BLaER1 treated with 17β-estradiol and CSF1 and Interleukin-3, amounts not matched to agents 10 nM and 100 nM (cell line): ENCODE measurements at regions not wholly inside any gene's neighbourhood (a gene's known extent, or its start where the extent isn't known, plus 50 kb on each side); places are given as distances from the start of the nearest gene placed in this dataset.
A peak's percentile ranks its signal among the peaks of the same experiment; 100 is the strongest.

Experiments
- H3K27ac ChIP-seq, 11 experiments: shearing (Covaris generic); formaldehyde crosslinking; 2 replicates each; pipeline ENCODE4 v1.8.1; 2022
- H3K27me3 ChIP-seq, 11 experiments: shearing (Covaris generic); formaldehyde crosslinking; 2 replicates each; pipeline ENCODE4 v1.8.1; 2022
- H3K36me3 ChIP-seq, 11 experiments: shearing (Covaris generic); formaldehyde crosslinking; 2 replicates each; pipeline ENCODE4 v1.8.1; 2022
- H3K4me1 ChIP-seq, 10 experiments: shearing (Covaris generic); formaldehyde crosslinking; 2 replicates each; pipeline ENCODE4 v1.8.1; 2022
- H3K4me2 ChIP-seq, 11 experiments: shearing (Covaris generic); formaldehyde crosslinking; 2 replicates each; pipeline ENCODE4 v1.8.1; 2022
- H3K4me3 ChIP-seq, 10 experiments: shearing (Covaris generic); formaldehyde crosslinking; 2 replicates each; pipeline ENCODE4 v1.8.1; 2022
- H3K9ac ChIP-seq, 11 experiments: shearing (Covaris generic); formaldehyde crosslinking; 2 replicates each; pipeline ENCODE4 v1.8.1; 2022
- H3K9me3 ChIP-seq, 11 experiments: shearing (Covaris generic); formaldehyde crosslinking; replicated peaks in 1 of 11; 2 replicates each; pipeline ENCODE4 v1.8.1; 2022
- H4K20me1 ChIP-seq, 11 experiments: shearing (Covaris generic); formaldehyde crosslinking; 2 replicates each; pipeline ENCODE4 v1.8.1; 2022
- Cebpa-rat ChIP-seq, 11 experiments: shearing (Covaris generic); IDR thresholded peaks; 2 replicates each; pipeline ENCODE4 v1.8.1; 2022

DNA sequence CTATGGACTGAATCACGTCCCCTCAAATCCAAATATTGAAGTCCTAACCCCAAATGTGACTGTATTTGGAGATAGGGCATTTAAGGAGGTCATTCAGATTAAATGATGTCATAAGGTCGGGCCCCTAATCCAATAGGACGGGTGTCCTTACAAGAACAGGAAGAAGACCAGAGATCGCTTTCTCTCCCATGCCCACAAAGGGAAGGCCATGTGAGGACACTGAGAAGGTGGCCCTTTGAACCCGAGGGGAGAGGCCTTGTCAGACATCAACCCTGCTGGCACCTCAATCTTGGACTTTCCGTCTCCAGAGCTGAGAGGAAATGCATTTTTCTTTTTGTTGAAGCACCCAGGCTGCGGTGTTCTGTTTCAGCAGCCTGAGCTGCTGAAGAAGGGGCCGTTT is 72.3 kb upstream of the KLF6 start:
- H3K4me1 ChIP-seq: peaks cover 6 to 49% (median 17%) of the 10 kb centered on the region in 10 experiments; a peak in 18 of 20 replicates

DNA sequence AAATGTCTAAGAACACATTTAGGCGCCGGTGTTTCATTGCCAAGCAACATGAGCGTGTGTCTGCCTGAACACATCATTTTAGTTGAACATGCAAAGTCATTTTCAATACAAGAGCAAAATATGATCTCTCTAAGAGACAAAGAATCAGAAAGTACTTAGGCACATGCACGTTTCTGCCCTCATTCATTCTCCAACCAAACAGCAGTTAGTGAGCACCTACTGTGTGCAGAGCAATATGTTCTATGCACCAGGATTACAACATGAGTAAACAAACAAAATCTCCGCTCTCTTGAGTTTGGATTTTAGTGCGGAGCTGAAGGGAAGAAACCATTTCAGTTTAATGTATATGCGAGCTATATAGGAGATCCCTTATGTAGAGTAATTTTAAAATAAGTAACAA is 71.6 kb upstream of the KLF6 start:
- H4K20me1 ChIP-seq: no peaks in the 10 kb centered on the region
- H3K4me1 ChIP-seq: peaks cover 2 to 51% (median 19%) of the 10 kb centered on the region in 10 experiments; a peak in 19 of 20 replicates
- H3K4me3 ChIP-seq: no peak overlapping the region
- no peak overlapping the region for H3K9ac ChIP-seq
- no peaks in the 10 kb centered on the region for H3K36me3 ChIP-seq
- no peaks in the 10 kb centered on the region; a peak in 1 of 22 replicates for H3K9me3 ChIP-seq
- no peak overlapping the region for H3K4me2 ChIP-seq
- H3K27ac ChIP-seq: no peak overlapping the region
- no peak for TF ChIP-seq Cebpa-rat (IDR thresholded peaks at IDR 0.05)
- H3K27me3 ChIP-seq: no peaks in the 10 kb centered on the region

More for the DNA sequence above, 72.3 kb upstream of the KLF6 start:
- H3K27me3 ChIP-seq: no peaks in the 10 kb centered on the region
- H3K36me3 ChIP-seq: no peaks in the 10 kb centered on the region
- no peak overlapping the region for H3K4me2 ChIP-seq
- peaks cover 0 to 4% (median 0%) of the 10 kb centered on the region in 11 experiments; a peak in 2 of 22 replicates for H3K9me3 ChIP-seq
- no peak overlapping the region for H3K4me3 ChIP-seq
- H3K9ac ChIP-seq: no peak overlapping the region
- H4K20me1 ChIP-seq: no peaks in the 10 kb centered on the region
- no peak overlapping the region for H3K27ac ChIP-seq
- TF ChIP-seq Cebpa-rat (IDR thresholded peaks at IDR 0.05): no peak

DNA sequence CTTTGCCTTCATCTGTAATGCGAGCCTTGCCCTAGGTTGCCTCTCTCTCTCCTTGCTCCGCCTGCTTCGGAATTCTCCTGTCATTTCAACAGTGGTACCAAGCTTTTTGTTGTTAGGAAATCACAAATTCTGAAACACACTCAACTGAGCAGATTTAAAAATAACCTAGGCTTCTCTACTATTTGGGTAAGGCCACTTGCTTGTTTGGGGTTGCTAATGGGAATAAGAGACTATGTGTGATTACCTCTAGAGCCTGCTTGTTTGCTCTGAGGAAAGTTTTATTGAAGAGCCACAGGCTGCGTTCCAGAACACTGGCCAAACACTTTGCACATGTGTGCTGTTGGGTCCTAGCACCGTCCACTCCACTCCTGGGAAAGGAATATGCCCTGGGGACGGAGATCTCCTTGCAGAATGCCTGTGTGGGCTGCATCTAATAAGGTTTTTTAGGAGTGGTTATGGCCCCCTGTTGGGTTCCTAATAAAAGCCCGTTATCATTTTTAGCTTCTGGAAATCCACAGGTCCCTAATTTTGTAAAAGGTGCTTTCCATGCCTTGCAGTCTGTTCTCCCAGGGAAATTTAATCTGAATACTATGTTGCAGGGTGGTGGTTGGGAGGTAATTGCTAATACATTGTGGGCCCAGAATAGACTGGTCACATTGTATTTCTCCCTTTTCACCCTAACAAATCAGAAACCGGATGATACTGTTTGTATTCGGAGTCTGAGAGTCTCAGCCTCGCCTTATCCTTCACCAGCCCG is 68.7 kb upstream of the KLF6 start:
- no peak for TF ChIP-seq Cebpa-rat (IDR thresholded peaks at IDR 0.05)
- Histone ChIP-seq H3K4me1 (peaks cover 4 to 62% (median 29%) of the 10 kb centered on the region in 10 experiments; a peak in 17 of 20 replicates), H3K4me3 (no peak overlapping the region), H3K9me3 (no peaks in the 10 kb centered on the region), H4K20me1 (no peaks in the 10 kb centered on the region), H3K27ac (peak overlapping the region in 4 of 11 experiments; percentile 92 to 99 (median 98); a peak in 9 of 22 replicates), H3K36me3 (no peaks in the 10 kb centered on the region), H3K27me3 (no peaks in the 10 kb centered on the region), H3K9ac (peak overlapping the region in 2 of 11 experiments; percentile 83 to 89; a peak in 3 of 22 replicates), H3K4me2 (peak overlapping the region in 4 of 11 experiments; percentile 70 to 94 (median 78); a peak in 7 of 22 replicates)

DNA sequence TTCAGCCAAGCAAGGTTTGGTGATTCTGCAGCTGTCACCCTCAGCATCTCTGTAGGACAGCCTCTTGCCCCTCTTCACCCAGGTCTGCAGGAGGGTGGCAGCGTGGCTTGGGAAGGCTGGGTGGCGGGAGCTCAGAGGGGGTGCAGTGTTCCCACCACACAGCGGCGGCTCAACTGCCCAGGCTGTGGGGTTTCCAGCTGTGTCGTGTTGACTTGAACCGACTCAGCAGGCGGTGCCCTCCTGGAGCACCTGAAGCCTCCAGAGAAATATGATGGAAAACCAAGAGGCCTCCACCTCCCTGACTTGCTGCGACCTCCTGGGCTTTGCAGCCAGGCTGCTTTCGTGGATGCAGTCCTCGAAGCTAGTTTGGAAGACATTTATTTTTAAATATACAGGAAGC is 68.0 kb upstream of the KLF6 start:
- Histone ChIP-seq H3K9ac (peak overlapping the region in 3 of 11 experiments; percentile 83 to 89 (median 86); a peak in 6 of 22 replicates), H3K4me1 (peaks cover 4 to 69% (median 29%) of the 10 kb centered on the region in 10 experiments; a peak in 17 of 20 replicates), H3K4me3 (no peak overlapping the region), H3K36me3 (no peaks in the 10 kb centered on the region), H4K20me1 (no peaks in the 10 kb centered on the region), H3K27ac (peak overlapping the region in 7 of 11 experiments; percentile 4 to 99 (median 92); a peak in 12 of 22 replicates), H3K27me3 (no peaks in the 10 kb centered on the region), H3K9me3 (no peaks in the 10 kb centered on the region), H3K4me2 (peak overlapping the region in 7 of 11 experiments; percentile 20 to 94 (median 70); a peak in 13 of 22 replicates)
- TF ChIP-seq Cebpa-rat (IDR thresholded peaks at IDR 0.05): no peak

DNA sequence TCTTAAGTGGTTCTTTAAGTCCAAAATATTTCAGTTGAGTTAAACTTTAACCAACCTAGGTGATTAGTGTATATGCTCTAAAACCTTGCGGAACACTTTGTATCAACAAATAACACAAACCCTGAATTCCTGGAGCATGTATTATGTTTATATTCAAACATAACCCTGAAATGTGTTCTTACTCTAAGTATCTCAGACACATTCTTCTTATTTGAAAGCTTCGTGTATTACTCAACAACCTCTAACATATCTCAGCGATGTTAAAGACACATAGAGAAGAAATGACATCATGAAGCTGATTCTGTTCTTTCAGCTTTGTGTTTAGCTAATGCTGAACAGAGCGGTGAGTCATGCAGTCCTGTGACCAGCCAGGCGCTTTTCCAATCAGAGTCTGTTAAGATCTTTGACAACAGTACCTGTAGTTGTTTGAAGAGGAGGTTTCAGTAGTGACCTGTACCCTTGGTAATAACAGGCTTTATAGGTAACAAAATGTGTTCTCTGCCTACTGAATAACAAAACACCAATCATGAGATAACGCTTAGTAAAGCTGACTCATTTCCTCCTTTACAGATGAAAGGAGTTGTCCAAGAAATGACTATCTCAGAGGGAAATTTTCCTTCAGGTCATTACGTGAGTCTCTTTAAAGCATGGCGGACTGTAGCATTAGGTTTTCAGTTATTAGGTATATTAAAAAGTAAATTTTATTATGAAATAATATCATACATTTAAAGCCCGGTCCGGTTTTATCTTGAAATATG is 67.3 kb upstream of the KLF6 start:
- Histone ChIP-seq H3K27ac (peak overlapping the region in 10 of 11 experiments; percentile 12 to 99 (median 81); a peak in 17 of 22 replicates), H3K36me3 (no peaks in the 10 kb centered on the region), H3K9ac (peak overlapping the region in 6 of 11 experiments; percentile 11 to 89 (median 78); a peak in 10 of 22 replicates), H3K4me3 (no peak overlapping the region), H3K4me1 (peaks cover 4 to 72% (median 29%) of the 10 kb centered on the region in 10 experiments; a peak in 17 of 20 replicates), H3K27me3 (no peaks in the 10 kb centered on the region), H4K20me1 (no peaks in the 10 kb centered on the region), H3K9me3 (no peaks in the 10 kb centered on the region), H3K4me2 (peak overlapping the region in 7 of 11 experiments; percentile 20 to 94 (median 70); a peak in 15 of 22 replicates)
- no peak for TF ChIP-seq Cebpa-rat (IDR thresholded peaks at IDR 0.05)

DNA sequence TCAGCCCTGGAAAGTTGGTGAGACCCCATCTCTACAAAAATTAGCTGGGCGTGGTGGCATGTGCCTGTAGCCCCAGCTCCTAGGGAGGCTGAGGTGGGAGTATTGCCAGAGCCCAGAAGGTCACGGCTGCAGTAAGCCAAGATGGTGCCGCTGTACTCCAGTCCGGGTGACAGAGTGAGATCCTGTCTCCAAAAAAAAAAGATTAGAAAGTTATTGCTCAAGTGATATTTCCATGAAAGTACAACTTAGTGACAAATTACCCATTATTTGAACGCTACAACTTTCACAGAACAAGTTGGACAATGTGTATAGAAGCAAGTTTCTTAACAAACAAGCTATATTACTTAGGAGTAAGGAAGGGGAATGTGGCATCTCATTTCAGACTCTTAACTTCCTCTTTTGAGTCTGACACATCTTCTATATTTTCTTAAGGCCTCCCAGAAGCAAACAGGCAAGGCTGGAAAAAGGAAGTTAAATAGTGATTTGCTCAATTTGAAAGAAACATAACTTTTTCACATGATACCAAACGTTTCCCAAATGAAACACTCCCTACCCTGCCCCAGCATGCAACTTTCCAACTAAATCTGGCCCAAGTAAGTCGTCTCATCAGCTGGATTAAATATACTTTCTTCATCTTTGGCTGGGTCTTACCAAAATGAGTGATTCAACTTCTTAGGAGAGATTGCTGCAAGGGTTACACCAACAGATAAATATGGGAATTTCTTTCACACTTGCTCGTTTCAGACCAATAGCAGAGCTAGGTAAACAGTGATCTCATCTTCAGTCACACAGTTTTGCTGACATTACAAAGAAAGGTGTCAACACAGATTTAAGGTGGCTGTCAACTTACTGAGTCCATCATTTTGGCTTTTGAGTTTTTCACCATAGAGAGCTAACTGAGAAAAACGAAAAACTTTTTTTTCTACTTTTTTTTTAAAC is 66.3 kb upstream of the KLF6 start:
- Histone ChIP-seq H3K4me2 (peak overlapping the region; percentile 2 to 94 (median 69); a peak in 18 of 22 replicates), H3K9me3 (no peaks in the 10 kb centered on the region), H3K36me3 (no peaks in the 10 kb centered on the region), H3K4me3 (no peak overlapping the region), H4K20me1 (no peaks in the 10 kb centered on the region), H3K9ac (peak overlapping the region in 7 of 11 experiments; percentile 24 to 89 (median 72); a peak in 14 of 22 replicates), H3K27ac (peak overlapping the region; percentile 1 to 99 (median 79); a peak in 20 of 22 replicates), H3K4me1 (peaks cover 4 to 69% (median 29%) of the 10 kb centered on the region in 10 experiments; a peak in 17 of 20 replicates), H3K27me3 (no peaks in the 10 kb centered on the region)
- TF ChIP-seq Cebpa-rat (IDR thresholded peaks at IDR 0.05): peak in 4 of 11 experiments; percentile 12 to 50 (median 32); a peak in 2 of 22 replicates

DNA sequence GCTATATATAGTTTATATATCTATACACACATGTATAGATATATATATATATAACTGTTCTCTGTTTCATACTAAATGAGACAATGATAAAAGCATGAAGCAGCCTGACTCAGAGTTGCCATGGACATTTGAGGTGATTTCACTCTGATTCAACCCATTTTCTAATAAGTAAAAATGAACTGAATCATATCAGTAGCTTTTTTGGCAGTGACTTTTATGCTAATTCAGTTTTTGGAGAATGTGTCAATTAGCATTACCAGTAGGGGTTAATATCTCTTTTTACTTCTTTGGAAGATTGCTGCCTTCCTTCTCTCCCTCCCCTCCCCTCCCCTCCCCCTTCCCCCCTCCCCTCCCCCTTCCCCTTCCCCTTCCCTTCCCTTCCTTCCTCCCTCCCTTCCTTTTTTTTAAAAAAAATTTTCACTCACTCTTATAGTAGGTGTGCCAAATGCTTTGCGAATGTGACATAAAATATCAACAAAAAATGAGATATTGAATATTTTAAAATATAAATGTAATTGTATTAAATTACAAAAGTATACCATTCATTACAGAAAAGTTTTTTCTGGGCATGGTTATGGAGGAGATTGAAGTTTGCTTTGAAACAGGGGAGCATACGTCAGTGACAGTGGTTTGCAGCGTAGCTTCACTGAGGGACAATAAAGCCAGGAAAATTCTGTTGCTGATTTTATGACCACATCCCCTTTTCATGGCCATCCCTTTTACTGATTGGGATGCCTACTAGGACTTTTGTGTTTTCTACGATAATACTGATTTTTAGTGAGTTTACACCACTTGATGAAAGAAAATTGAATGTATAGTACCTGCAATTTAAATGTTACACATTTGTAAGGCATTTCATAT is 64.0 kb upstream of the KLF6 start:
- Histone ChIP-seq H3K36me3 (no peaks in the 10 kb centered on the region), H3K4me2 (peak overlapping the region in 2 of 11 experiments; percentile 81 to 86; a peak in 3 of 22 replicates)

More for the DNA sequence above, 64.0 kb upstream of the KLF6 start:
- Histone ChIP-seq H3K4me3 (no peak overlapping the region), H3K4me1 (peaks cover 4 to 62% (median 29%) of the 10 kb centered on the region in 10 experiments; a peak in 17 of 20 replicates), H3K9me3 (no peaks in the 10 kb centered on the region), H3K9ac (no peak overlapping the region), H3K27ac (peak overlapping the region in 3 of 11 experiments; percentile 97 to 99 (median 99); a peak in 7 of 22 replicates), H3K27me3 (no peaks in the 10 kb centered on the region), H4K20me1 (no peaks in the 10 kb centered on the region)
- TF ChIP-seq Cebpa-rat (IDR thresholded peaks at IDR 0.05): no peak
